ENCODE measurements at regions not wholly inside any gene's neighbourhood (a gene's known extent, or its start where the extent isn't known, plus 50 kb on each side); places are given as distances from the start of the nearest gene placed in this dataset.

DNA sequence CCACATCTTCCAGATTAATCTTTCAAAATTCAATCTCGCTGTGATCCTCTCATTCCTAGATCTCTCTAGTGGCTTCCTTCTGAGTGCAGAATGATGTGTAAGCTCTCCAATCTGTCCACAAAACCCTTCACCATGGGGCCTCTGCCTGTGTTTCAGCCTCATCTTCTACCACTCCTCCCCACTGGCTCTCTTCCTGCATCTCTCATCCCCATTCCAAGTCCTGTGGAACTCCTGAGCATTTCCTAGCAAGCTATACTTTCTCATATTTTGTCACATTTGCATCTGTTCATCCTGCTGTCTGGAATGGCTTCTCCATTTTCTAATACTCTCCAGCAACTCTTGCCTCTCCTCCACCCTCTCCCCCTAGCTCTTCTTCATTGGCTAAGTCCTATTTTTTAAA, 242.0 kb upstream of the DAAM1 start:
- Histone ChIP-seq H3K27me3 (replicated peaks in 1 of 4; ENCODE audit: control insufficient read depth in 3 of 4, extremely low read depth in 1 of 4, insufficient read depth in 3 of 4, low read length in 3 of 4) (no peaks in the 10 kb centered on the region), H2BK12ac (ENCODE audit: low read depth, low read length) (no peak overlapping the region), H4K91ac (replicated peaks; ENCODE audit: insufficient read length, low read length) (no peak overlapping the region), H2BK5ac (ENCODE audit: low read depth, low read length) (no peak overlapping the region), H3K79me2 (ENCODE audit: control insufficient read depth in 1 of 2, insufficient read depth in 2 of 2, low read length in 2 of 2) (no peaks in the 10 kb centered on the region), H4K8ac (ENCODE audit: extremely low read depth, insufficient read depth, low read length) (no peak overlapping the region), H4K5ac (ENCODE audit: insufficient read length, low read depth, low read length) (no peak overlapping the region), H3K4me1 (replicated peaks in 1 of 4; ENCODE audit: control insufficient read depth in 3 of 4, insufficient read depth in 4 of 4, low read length in 3 of 4) (peaks cover 0 to 5% (median 0%) of the 10 kb centered on the region in 4 experiments; a peak in 2 of 7 replicates), H2BK20ac (ENCODE audit: low read length) (no peak overlapping the region), H4K20me1 (replicated peaks in 1 of 2; ENCODE audit: control insufficient read depth in 1 of 2, insufficient read depth in 2 of 2, low read length in 2 of 2) (no peaks in the 10 kb centered on the region), H2AK5ac (ENCODE audit: low read depth, low read length) (no peak overlapping the region), H3K36me3 (ENCODE audit: control insufficient read depth in 2 of 4, insufficient read depth in 4 of 4, low read length in 3 of 4) (no peaks in the 10 kb centered on the region), H3K4me3 (ENCODE audit: extremely low read depth in 1 of 4, insufficient read depth in 2 of 4, low read depth in 3 of 4, low read length in 4 of 4) (no peak overlapping the region), H3K14ac (ENCODE audit: insufficient read length) (no peak overlapping the region), H3K9me3 (ENCODE audit: insufficient read depth in 2 of 2, low read depth in 1 of 2, low read length in 1 of 2) (peaks cover 0 to 4% of the 10 kb centered on the region in 2 experiments; a peak in 1 of 4 replicates), H3K27ac (ENCODE audit: low read depth, low read length) (no peak overlapping the region), H2AFZ (ENCODE audit: low read length) (no peak overlapping the region), H3K4ac (replicated peaks; ENCODE audit: insufficient read length, low read depth, low read length) (no peak overlapping the region), H3K79me1 (ENCODE audit: low read depth, low read length) (no peaks in the 10 kb centered on the region), H2BK120ac (replicated peaks; ENCODE audit: low read depth, low read length) (no peak overlapping the region), H3K56ac (replicated peaks; ENCODE audit: insufficient read length, low read depth, low read length) (no peak overlapping the region), H3K18ac (ENCODE audit: extremely low read depth, low read length) (no peak overlapping the region), H3K4me2 (ENCODE audit: insufficient read depth in 1 of 2, low read depth in 2 of 2, low read length in 2 of 2) (no peak overlapping the region), H3K9ac (replicated peaks in 1 of 4; ENCODE audit: extremely low read depth in 1 of 4, low read depth in 3 of 4, low read length in 3 of 4) (no peak overlapping the region), H2BK15ac (ENCODE audit: low read length) (no peak overlapping the region), H3K23me2 (ENCODE audit: low read depth, low read length) (no peaks in the 10 kb centered on the region), H3K23ac (ENCODE audit: insufficient read length) (no peak overlapping the region)
- CTCF ChIA-PET (ENCODE audit: partially characterized antibody) = interaction anchor here (1.0 to 1.6 kb wide), 6 partner anchors 10 to 269 kb away, joined by 3 to 7 read pairs (median 4); no protein-coding TSS in a partner anchor
- TF ChIP-seq ATF3 (IDR thresholded peaks at IDR 0.05; ENCODE audit: insufficient read depth, low read depth, low read length) (no peak), POLR2AphosphoS5 (IDR thresholded peaks at IDR 0.05; ENCODE audit: low read depth, low read length) (no peak), MAX (IDR thresholded peaks at IDR 0.05) (no peak)
- POLR2A ChIA-PET (ENCODE audit: partially characterized antibody) = no interaction called here
- FAIRE-seq (no peak), DNase-seq (ENCODE audit: low read depth in 1 of 2, low spot score in 2 of 2) (no peak)
- WGBS, 2 experiments (ENCODE audit: extremely low coverage in 1 of 2, insufficient coverage in 1 of 2, insufficient read length in 1 of 2, insufficient replicate concordance in 2 of 2, low coverage in 1 of 2, low lambda C conversion rate in 2 of 2, missing lambda C conversion rate in 1 of 2) = 84% methylated on average over 1 of the region's 1 CpG; no CpG with 5 or more reads in 1 of the 2 experiments
